Kidney capillary endothelial cell (primary cell): ENCODE measurements at regions not wholly inside any gene's neighbourhood (a gene's known extent, or its start where the extent isn't known, plus 50 kb on each side); places are given as distances from the start of the nearest gene placed in this dataset.

Experiments used
- DNase-seq: peaks from one replicate; pipeline ENCODE4 v3.0.0-alpha.2; 2018; ENCODE audit warnings: low spot score

- no peak for DNase-seq
Observed at GRCh38 chr10:90328459-90328858, 529.4 kb downstream of the HTR7 start.

- no peak for DNase-seq
Observed at GRCh38 chr10:90328896-90329295, 528.9 kb downstream of the HTR7 start.

DNA sequence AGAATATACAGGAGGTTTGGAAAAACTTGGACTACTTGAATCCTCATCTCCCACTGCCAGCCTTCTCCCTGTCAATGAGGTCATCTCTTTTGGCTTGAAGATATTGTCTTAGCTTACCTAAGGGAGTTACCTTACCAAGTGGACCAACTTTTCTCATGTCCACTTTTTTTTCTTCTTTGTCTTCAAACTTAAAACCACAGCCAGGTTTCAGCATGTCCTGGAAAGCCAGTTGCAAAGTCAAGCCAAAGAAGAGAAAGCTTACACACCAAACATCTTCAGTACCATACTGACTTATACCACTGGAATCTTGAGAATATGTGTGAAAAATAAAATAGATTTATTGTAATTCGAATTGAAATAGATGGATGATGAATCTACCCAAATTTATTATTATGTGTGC is 520.5 kb downstream of the HTR7 start:
- no peak for DNase-seq

DNA sequence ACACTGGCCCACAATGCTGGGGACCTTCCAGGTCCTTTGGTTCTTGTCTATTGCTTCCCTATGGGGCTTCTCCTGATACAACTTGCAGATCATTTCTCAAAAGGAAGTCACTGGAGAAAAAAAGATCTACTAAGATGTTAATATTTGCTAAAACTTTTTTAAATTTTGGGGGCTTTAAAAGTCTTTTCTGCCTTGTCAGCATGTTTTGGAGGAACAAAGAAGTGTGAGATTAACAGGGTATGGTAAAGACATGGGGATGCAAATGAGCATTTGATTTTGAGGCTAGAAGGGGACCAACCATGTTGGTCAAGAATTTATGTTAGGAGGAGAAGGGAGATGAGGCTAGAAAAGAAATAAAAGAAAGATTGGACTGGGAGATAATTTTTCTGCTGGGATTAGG is 515.4 kb downstream of the HTR7 start:
- DNase-seq, result no peak

GRCh38 chr10:90344226-90344625 is 513.6 kb downstream of the HTR7 start:
- no peak for DNase-seq

GRCh38 chr10:90347239-90347638 is 510.6 kb downstream of the HTR7 start:
- no peak for DNase-seq

DNA sequence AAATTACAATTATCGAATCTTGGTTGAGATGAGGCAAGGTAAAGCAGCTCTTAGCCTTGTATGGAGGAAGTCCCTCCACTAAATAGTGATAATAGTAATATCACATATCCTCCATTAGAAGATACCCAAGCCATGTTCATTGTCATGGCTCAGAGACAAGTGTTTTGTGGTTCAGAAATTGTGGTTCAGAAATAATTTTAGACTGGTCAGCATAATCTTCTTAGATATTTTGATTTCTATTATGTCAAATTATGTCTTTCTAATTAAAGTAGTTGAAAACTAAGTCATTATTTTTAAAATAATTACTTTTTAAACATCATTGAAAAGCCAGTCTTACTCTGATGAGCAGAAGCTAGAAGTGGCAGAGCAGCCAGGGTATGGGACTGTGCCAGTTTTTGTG is 507.7 kb downstream of the HTR7 start:
- DNase-seq, result no peak

DNA sequence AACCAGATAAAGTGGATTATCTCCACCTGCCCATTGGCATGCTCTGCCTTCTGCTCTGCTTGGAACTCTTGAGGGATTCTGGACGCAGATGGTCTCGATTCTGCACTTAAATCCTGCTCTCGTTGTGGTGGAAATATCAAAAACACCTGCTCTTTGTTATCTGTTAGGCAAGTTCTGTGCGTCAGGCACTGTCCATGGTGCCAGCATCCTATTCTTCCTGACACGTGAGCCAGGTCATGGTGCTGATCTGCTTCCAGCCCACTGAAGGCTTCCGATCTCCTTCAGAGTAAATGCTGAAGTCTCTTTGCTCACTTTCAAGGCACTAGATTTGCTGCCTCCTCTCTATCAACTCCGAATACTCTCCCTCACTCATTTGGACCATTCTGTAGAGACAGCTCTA is 505.6 kb downstream of the HTR7 start:
- DNase-seq, result no peak

- DNase-seq, result no peak
Observed at GRCh38 chr10:90354914-90355313, 502.9 kb downstream of the HTR7 start.

DNA sequence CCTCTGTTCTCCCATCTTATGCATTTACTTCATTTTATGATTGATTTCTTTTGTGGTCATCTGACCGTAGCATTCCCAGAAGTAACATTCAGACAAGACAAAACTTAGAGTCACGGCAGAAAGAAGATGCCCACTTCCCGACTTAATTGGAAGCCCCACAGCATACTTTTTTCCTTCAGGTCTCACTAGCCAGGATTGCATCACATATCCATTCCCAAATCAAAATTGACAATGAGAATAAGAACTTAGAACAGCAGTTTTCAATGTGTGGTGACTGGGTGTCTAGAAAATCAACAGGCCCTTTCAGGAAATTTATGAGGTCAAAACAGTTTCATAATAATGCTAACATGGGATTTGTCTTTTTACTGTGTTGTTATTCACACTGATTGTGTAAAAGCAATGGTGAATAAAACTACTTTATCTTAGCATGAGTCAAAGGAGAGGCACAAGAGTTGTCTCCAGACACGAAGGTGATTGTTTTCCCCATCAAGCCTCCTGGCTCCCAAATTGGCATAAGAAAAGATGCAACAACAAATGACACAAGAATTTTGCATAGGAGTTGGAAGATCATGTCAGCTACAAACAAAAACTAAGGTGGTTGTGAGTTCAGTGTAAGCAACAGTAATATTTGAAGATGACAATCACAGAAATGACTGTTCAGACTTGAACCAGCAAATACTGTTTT is 493.9 kb downstream of the HTR7 start:
- DNase-seq, result no peak

DNA sequence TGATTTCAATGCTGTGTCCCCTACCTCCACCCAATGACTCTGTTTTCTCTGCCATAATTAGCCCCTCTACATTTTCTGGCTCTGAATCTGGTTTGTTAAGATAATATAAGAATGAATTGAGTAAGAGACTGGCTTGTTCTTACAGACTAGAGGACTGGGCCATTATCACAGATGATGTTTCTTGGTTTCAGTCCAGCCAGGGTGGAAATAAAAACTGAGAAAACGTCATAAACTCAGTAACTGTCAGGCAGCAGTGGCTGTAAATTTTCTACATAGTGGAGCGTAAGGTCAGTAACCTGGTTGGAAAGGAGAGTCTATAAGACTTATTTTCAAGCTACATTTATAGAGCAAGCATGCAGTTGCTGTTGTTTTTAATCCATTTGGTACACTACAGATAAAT is 485.4 kb downstream of the HTR7 start:
- no peak for DNase-seq

DNA sequence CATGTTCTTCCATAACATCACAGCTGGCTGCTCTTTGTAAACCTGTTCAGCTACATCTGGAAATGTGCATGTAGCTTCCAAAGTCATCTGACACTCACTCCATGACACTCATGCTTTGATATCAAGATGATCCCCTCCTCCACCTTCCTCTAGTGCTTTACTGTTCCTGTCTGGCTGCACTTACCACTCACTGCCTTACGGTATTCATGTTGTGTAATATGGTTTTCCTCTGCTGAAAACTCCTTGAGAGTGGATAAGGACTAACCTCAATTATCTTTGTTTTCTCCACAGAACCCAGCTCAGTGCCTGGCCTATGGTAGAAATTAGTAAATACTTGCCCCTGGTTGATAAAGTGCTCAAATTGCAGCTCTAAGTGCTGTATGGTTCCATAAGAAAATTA is 483.9 kb downstream of the HTR7 start:
- DNase-seq, result no peak

DNA sequence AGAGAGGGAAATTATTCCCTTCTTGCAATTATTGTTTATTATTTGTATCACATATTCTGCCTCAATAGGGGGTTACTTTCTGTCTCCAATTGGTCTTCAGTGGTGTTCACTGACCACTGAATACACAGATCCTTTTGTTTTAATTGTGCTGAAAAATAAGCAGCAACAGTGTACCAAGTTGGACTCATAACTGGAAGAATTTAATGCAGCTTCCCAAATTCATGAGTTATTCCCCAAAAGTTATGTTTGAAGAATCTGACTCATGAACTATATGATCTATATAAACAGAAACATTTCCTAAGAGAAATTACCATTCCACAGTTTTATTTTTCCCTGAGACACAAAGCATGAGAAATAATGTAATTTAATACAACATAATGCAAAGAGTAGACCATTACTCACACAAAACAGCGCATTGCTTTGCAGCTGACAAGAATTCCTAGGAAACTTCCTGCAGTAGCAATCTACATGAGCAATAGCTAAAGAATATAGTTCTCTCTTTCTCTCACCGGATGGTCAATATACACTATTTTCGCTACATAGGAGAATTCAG is 479.2 kb downstream of the HTR7 start:
- no peak for DNase-seq

DNA sequence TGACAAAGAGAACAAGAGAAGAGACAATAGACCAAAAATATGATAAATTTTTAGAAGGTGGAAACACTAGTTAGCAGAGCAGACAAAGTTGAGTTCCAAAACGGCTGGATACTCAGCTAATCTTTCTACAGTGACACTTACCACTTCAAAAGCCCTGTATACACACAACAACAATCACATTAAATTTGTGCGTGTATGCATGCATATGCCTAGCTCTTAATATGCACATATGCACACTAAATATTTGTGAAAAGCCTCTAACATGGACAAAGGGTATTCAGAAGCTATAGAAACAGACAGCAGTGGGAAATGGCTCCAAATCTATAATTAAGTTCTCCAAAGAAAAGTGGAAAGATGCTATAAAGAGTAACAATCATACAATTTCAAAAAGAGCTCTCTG is 476.4 kb downstream of the HTR7 start:
- no peak for DNase-seq

- DNase-seq, result no peak
Observed at GRCh38 chr10:90389876-90390275, 468.0 kb downstream of the HTR7 start.

- DNase-seq, result no peak
Observed at GRCh38 chr10:90394311-90394710, 463.5 kb downstream of the HTR7 start.

DNA sequence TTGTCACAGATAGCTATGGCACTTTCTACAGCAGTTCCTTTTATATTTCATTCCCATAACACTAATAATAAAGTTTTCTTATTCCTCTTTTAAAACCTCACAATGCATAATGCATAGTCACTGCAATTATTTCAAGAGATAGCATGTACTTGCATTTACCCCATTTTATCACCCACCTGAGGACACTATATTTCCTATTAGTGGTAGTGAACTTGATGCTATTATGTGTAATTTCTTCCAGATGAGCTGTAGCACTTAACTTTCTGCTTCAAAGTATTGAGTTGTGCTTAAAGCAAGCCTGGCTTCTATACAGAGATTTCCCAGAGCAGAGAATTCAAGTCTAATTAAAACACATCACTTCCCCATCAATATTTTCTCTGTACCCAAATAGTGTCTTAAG is 461.1 kb downstream of the HTR7 start:
- no peak for DNase-seq

- peak; percentile 40 for DNase-seq
Observed at GRCh38 chr10:90398566-90398965, 459.3 kb downstream of the HTR7 start.

DNA sequence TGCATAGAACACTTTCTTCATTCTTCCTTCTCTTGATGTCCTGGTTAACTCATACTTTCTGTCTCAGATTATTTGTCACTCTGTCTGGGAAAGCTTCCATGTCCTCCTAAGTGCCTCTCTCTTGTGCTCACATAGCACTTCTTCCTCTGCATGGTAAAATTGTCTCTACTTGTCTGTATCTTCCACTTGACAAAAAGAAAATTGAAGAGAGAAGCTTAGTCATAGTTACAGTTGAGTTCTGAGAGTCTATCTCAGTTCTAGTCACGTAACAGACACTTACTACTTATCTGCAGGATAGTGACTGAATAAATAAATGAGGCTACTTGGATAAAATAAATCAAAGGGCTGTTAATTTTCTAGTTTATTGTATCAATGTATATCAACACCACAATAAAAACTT is 458.1 kb downstream of the HTR7 start:
- DNase-seq, result no peak

GRCh38 chr10:90403211-90404000 is 454.4 kb downstream of the HTR7 start:
- DNase-seq, result no peak

- no peak for DNase-seq
Observed at GRCh38 chr10:90407131-90407530, 450.7 kb downstream of the HTR7 start.

DNA sequence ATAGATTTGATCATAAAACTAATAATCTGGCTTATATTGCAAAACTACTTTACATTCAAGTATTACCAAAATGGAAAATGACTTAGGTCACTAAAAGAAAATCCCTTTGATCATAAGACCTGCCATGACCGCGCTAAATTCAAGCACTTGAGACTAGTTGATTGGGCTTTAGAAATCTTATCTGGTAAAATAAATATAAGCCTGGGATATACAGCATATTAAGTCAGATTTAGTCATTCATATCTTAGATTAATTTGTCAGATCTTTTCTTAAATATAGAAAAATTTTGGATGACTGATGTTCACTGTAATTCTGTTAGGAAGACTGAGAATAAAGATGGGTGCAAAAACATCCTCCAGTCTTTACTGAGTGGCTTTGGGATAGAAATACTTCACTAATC is 450.0 kb downstream of the HTR7 start:
- no peak for DNase-seq

DNA sequence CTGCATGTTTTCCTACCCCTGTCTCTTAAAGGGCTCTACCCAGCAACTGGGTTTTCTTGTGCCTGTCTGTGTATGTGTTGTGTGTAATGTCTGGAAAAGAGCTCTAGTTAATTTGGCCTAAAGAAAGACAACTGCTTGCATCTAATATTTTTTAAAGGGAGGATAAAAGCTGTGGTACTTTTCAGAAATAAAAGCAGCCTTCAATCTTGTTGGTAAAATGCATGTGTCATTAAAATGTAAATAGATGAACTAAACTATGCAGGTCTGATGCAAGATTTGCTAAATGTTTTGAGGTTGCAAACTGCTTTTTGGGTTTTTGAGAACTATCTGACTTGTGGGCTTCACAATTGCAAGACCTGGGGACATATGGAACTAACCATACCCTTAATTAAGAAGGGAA is 445.3 kb downstream of the HTR7 start:
- DNase-seq, result no peak

- DNase-seq, result no peak
Observed at GRCh38 chr10:90413196-90413595, 444.6 kb downstream of the HTR7 start.
